DND-41 (cell line): ENCODE measurements at regions not wholly inside any gene's neighbourhood (a gene's known extent, or its start where the extent isn't known, plus 50 kb on each side); places are given as distances from the start of the nearest gene placed in this dataset.

Source experiments
- CTCF ChIP-seq: IDR thresholded peaks from 2 replicates; pipeline ENCODE4 v1.5.1; 2012; ENCODE audit warnings: borderline replicate concordance, low read length, moderate library complexity, mild to moderate bottlenecking; ENCODE audit not compliant: poor library complexity, severe bottlenecking; ENCODE audit errors: extremely low read depth
- EZH2 ChIP-seq: IDR thresholded peaks from 3 replicates; pipeline ENCODE4 v1.6.1; 2012; ENCODE audit warnings: borderline replicate concordance, low read depth, mild to moderate bottlenecking, moderate library complexity, low read length, inconsistent platforms; ENCODE audit not compliant: severe bottlenecking

GRCh38 chr11:116428638-116428975 is 344.2 kb downstream of the BUD13 start:
- no peak for TF ChIP-seq CTCF
- no peak for TF ChIP-seq EZH2
